NCI-H2227 (cell line): ENCODE measurements at regions not wholly inside any gene's neighbourhood (a gene's known extent, or its start where the extent isn't known, plus 50 kb on each side); places are given as distances from the start of the nearest gene placed in this dataset.
"Not testable (repeated sequence)": the region's sequence is repeated elsewhere in the genome, so short reads cannot be mapped to it uniquely, and the experiment has no call there.

Experiments used
- DNase-seq: peaks from one replicate; lab custom pipeline; 2025; ENCODE audit not compliant: unreplicated experiment; lab: John Stamatoyannopoulos, UW

DNA sequence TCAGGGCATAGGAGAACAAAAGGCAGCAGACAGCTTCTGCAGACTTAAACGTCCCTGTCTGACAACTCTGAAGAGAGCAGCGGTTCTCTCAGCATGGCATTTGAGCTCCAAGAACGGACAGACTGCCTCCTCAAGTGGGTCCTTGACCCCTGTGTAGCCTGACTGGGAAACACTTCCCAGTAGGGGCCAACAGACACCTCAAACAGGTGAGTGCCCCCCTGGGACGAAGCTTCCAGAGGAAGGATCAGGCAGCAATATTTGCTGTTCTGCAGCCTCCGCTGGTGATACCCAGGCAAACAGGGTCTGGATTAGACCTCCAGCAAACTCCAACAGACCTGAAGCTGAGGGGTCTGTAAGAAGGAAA, 66.9 kb upstream of the NEDD9 start:
- DNase-seq, result not testable (repeated sequence)

DNA sequence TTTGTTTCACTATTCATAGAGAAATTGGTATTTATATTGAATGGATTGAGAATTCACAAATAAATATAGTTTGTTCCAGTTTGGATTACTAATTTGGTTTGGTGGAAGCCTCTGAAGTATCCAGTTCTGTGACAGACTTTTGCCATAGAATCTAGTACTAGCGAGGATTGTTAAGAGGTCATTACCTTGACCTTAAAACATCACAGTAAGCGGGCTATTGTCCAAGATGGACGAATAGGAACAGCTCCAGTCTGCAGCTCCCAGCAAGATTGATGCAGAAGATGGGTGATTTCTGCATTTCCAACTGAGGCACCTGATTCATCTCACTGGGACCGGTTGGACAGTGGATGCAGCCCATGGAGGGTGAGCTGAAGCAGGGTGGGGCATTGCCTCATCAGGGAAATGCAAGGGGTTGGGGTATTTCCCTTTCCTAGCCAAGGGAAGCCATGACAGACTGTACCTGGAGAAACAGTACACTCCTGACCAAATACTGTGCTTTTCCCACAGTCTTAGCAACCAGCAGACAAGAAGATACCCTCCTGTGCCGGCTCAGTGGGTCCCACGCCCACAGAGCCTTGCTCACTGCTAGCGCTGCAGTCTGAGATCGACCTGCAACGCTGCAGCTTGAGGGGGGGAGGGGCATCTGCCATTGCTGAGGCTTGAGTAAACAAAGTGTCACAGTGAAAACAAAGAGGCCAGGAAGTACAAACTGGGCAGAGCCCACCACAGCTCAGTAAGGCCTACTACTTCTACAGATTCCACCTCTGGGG, 66.4 kb upstream of the NEDD9 start:
- DNase-seq, result peak; percentile 55

DNA sequence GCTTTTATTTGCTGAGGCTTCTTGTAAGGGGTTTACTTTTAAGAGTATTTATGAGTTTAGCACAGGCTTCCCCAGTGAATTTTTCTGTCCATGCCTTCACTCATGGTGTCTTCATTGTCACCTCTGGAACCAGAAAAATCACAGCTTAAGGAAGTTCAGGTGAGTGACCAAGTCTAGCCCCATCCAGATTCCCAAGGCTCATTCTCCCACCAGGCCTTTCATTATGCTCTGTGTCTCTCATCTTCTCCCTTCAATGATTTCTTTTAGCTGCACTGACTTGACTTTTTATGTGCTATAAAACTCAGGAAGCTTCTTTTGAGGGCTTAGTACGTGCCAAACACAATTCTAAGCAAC, 64.9 kb upstream of the NEDD9 start:
- no peak for DNase-seq

GRCh38 chr6:11296449-11297375, 64.2 kb upstream of the NEDD9 start:
- DNase-seq, result no peak

GRCh38 chr6:11295969-11296368, 63.5 kb upstream of the NEDD9 start:
- no peak for DNase-seq

- no peak for DNase-seq
These were observed 61.8 kb upstream of the NEDD9 start for GRCh38 chr6:11294228-11294627.

DNA sequence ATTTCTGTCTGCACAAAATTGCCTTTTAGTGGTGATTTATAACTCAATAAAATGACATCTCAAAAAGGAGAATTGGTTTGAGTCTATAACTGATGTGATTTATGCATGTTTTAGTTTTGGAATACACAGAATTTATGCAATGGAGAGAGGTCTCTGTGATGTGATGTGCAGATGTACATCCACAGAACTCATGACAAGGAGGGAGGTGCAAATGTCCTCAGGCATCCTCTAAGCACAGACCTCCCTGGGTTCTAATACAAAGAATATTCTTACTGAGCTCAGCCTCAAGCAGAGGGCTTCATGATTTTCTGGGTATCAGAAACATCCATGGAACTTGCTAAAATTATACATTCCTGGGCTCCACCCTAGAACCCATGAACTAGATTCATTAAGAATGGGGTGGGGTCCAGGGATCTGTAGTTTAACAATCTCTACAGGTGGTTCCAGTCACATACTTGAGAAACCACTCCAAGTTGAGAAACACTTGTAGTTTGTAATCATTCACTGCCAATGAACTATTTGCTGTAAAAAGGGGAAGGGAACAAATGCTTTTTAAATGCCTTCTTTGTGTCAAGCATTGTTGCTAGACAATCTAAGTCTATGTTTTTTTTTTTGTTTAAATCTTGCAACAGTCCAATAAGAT, 60.2 kb upstream of the NEDD9 start:
- no peak for DNase-seq

DNA sequence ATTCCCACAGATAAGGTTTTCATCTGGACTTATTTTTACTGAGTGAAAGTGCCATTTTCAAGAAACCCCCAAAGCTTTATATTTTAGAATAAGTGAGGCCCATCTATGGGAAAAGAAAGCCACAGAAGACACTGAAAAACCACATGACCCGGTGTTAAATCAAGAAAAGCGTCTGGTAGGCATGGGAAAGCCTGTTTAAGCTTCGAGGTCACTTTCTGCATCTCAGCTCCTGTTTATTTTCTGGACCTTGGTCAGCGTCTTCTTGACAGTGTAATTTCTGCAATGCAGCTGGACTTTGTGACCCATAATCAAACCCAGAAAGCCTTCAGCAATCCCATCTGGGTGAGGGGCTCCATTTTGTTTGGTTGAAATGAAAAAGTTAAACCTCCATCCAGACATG, 59.6 kb upstream of the NEDD9 start:
- no peak for DNase-seq

GRCh38 chr6:11291582-11291981, 59.1 kb upstream of the NEDD9 start:
- no peak for DNase-seq

- DNase-seq, result no peak
These were observed 57.6 kb upstream of the NEDD9 start for GRCh38 chr6:11290027-11290426.

DNA sequence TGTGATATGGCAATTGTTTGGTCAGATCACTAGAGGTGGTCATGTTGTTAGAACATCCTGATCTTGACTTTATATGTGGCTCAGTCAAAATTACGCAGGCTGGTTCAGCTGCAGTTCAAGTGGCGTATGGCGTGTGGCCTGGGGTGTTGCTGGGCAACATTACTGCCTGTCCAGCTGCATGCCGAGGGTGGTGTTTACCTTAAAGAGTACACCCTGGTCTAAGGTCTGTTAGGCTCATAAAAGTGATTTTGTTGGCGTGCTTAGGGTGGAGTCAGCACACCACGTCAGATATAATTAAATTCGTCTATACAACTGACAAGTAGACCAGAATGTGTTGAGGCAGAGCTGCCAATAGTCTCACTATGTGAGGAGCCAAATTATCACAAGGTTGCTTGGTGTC, 55.6 kb upstream of the NEDD9 start:
- no peak for DNase-seq

DNA sequence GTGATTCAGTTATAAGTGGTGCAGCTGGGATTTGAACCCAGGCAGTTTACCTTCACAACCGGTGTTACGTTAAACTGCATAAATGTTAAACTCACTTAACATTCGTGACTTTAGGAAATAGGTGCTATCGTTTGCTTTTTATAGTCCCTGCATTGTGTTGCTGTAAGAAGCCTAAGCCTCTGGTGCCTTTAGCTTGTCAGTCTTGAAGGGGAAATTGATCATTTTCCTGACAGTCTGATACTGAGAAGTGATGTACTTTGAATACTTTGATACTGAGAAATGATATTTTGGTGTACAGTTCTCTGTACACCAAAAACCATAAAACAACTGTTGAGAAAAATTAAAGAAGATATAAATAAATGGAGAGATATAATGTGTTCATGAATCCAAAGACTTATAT, 52.5 kb upstream of the NEDD9 start:
- DNase-seq, result no peak

DNA sequence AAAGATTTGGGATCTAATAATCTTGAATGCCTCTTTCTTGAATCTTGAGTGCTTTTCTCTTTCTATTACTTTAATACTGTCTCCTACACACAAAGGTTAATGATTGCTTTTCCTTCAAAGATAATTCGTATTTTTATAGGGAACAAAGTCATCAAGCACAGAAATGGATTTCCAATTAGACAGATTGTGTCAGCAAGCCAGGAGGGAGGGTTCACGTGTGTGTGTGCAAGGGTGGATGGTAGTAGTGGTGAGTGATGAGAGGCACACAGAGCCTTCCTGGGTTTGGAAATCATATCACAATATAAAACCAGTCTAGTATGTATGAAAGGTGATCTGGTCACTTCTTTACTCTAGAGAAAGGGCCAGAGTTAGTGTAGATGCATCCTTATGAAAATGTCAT, 51.2 kb upstream of the NEDD9 start:
- no peak for DNase-seq

DNA sequence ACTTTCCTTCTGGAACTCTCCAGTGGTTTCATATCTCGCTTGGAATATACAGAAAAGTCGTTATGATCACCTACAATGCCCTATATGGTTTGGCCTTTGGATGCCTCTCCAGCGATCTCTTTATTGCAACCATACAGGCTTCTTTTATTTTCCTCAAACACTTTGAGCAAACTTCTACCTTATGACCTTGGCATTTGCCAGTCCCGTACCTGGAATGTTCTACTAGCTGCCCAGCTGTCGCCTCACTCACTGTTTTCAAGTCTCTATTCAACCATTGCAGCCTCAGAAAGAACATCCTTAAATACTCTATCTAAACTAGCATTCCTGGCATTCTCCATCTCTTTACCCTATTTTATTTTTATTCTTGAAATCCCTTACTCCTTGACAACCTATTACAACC, 50.4 kb upstream of the NEDD9 start:
- no peak for DNase-seq
